H9 (cell line): ENCODE measurements at regions not wholly inside any gene's neighbourhood (a gene's known extent, or its start where the extent isn't known, plus 50 kb on each side); places are given as distances from the start of the nearest gene placed in this dataset.

Experiments used
- DNase-seq: peaks from one replicate; pipeline ENCODE4 v3.0.0-alpha.2; 2017
- H2AFZ ChIP-seq: one replicate; pipeline ENCODE4 v1.6.1; 2013; ENCODE audit warnings: mild to moderate bottlenecking, low read length, control low read depth, moderate library complexity
- H2AK5ac ChIP-seq: 2 replicates; pipeline ENCODE4 v1.6.1; 2013; ENCODE audit warnings: low read length, control low read depth, mixed read lengths; ENCODE audit not compliant: insufficient read length
- H2BK120ac ChIP-seq: one replicate; pipeline ENCODE4 v1.6.1; 2013; ENCODE audit warnings: low read depth, mild to moderate bottlenecking, low read length, control low read depth, inconsistent platforms; ENCODE audit not compliant: poor library complexity, severe bottlenecking
- H2BK12ac ChIP-seq: 2 replicates; pipeline ENCODE4 v1.6.1; 2013; ENCODE audit warnings: low read length, control low read depth, mixed read lengths, low read depth; ENCODE audit not compliant: insufficient read length
- H2BK15ac ChIP-seq: 2 replicates; pipeline ENCODE4 v1.6.1; 2013; ENCODE audit warnings: low read depth, low read length, control low read depth
- H2BK20ac ChIP-seq: one replicate; pipeline ENCODE4 v1.6.1; 2013; ENCODE audit warnings: low read depth, mild to moderate bottlenecking, low read length, control low read depth, inconsistent platforms; ENCODE audit not compliant: poor library complexity, severe bottlenecking
- H2BK5ac ChIP-seq: 2 replicates; pipeline ENCODE4 v1.6.1; 2013; ENCODE audit warnings: low read length, control low read depth, mixed read lengths; ENCODE audit not compliant: insufficient read length
- H3K14ac ChIP-seq: 2 replicates; pipeline ENCODE4 v1.6.1; 2013; ENCODE audit warnings: low read length, control low read depth; ENCODE audit not compliant: insufficient read depth
- H3K18ac ChIP-seq: 2 replicates; pipeline ENCODE4 v1.6.1; 2013; ENCODE audit warnings: low read depth, mild to moderate bottlenecking, mixed read lengths, low read length, control low read depth; ENCODE audit not compliant: insufficient read length
- H3K23ac ChIP-seq: 2 replicates; pipeline ENCODE4 v1.6.1; 2013; ENCODE audit warnings: low read length, control low read depth, mixed read lengths, low read depth; ENCODE audit not compliant: insufficient read length
- H3K23me2 ChIP-seq: 2 replicates; pipeline ENCODE4 v1.6.1; 2013; ENCODE audit warnings: low read depth, mild to moderate bottlenecking, mixed read lengths, low read length, control low read depth; ENCODE audit not compliant: insufficient read length, poor library complexity, severe bottlenecking
- H3K27ac ChIP-seq: 2 replicates; pipeline ENCODE4 v1.5.1; 2013; ENCODE audit warnings: low read length, control low read depth, mixed read lengths, low read depth; ENCODE audit not compliant: insufficient read length
- H3K27me3 ChIP-seq: 2 replicates; pipeline ENCODE4 v1.6.1; 2013; ENCODE audit warnings: low read length, control low read depth, inconsistent platforms; ENCODE audit not compliant: insufficient read depth
- H3K4ac ChIP-seq: 2 replicates; pipeline ENCODE4 v1.6.1; 2013; ENCODE audit warnings: low read depth, mild to moderate bottlenecking, control low read depth, inconsistent platforms, low read length, moderate library complexity
- H3K4me1 ChIP-seq: 2 replicates; pipeline ENCODE4 v1.6.1; 2013; ENCODE audit warnings: low read length, control low read depth, inconsistent platforms; ENCODE audit not compliant: insufficient read depth
- H3K4me2 ChIP-seq: 2 replicates; pipeline ENCODE4 v1.6.1; 2013; ENCODE audit warnings: low read length, control low read depth, mixed read lengths; ENCODE audit not compliant: insufficient read length, insufficient read depth
- H3K56ac ChIP-seq: 2 replicates; pipeline ENCODE4 v1.6.1; 2013; ENCODE audit warnings: low read depth, mild to moderate bottlenecking, mixed read lengths, low read length, control low read depth; ENCODE audit not compliant: insufficient read length
- H3K79me1 ChIP-seq: 2 replicates; pipeline ENCODE4 v1.6.1; 2013; ENCODE audit warnings: low read depth, mild to moderate bottlenecking, moderate library complexity, low read length, control low read depth, inconsistent platforms; ENCODE audit not compliant: insufficient read depth, poor library complexity, severe bottlenecking
- H3K79me2 ChIP-seq: 2 replicates; pipeline ENCODE4 v1.6.1; 2013; ENCODE audit warnings: low read length, control low read depth, inconsistent platforms; ENCODE audit not compliant: insufficient read depth
- H3K9ac ChIP-seq: 2 replicates; pipeline ENCODE4 v1.6.1; 2013; ENCODE audit warnings: low read length, control low read depth, mixed read lengths; ENCODE audit not compliant: insufficient read length; ENCODE audit errors: extremely low read depth
- H3K9me3 ChIP-seq: one replicate; pipeline ENCODE4 v1.6.1; 2013; ENCODE audit warnings: low read depth, low read length, inconsistent platforms; ENCODE audit not compliant: control insufficient read depth
- H3T11ph ChIP-seq: one replicate; pipeline ENCODE4 v1.6.1; 2013; ENCODE audit warnings: mild to moderate bottlenecking, low read length, control low read depth, inconsistent platforms
- H4K20me1 ChIP-seq: one replicate; pipeline ENCODE4 v1.6.1; 2013; ENCODE audit not compliant: control insufficient read depth, insufficient read length, insufficient read depth
- H4K5ac ChIP-seq: 2 replicates; pipeline ENCODE4 v1.6.1; 2013; ENCODE audit warnings: low read depth, mild to moderate bottlenecking, mixed read lengths, low read length, control low read depth; ENCODE audit not compliant: insufficient read length
- H4K8ac ChIP-seq: replicated peaks from 2 replicates; pipeline ENCODE4 v1.6.1; 2013; ENCODE audit warnings: low read length, control low read depth, mixed read lengths, low read depth; ENCODE audit not compliant: insufficient read length
- H4K91ac ChIP-seq: 2 replicates; pipeline ENCODE4 v1.6.1; 2013; ENCODE audit warnings: low read depth, mild to moderate bottlenecking, moderate library complexity, mixed read lengths, low read length, control low read depth; ENCODE audit not compliant: insufficient read length
- H3K27ac Mint-ChIP-seq, 3 experiments: 2 replicates in 2 of 3; 3 replicates in 1 of 3; pipeline ENCODE4 v1.8.0; 2020 to 2021; ENCODE audit warnings: mixed read lengths in 3 of 3, mild to moderate bottlenecking in 1 of 3, moderate library complexity in 1 of 3
- H3K27me3 Mint-ChIP-seq: 2 replicates; pipeline ENCODE4 v1.8.0; 2021; ENCODE audit warnings: low read depth, mild to moderate bottlenecking, moderate library complexity, mixed read lengths
- H3K36me3 Mint-ChIP-seq, 3 experiments: 2 replicates in 2 of 3; 3 replicates in 1 of 3; pipeline ENCODE4 v1.8.0; 2020 to 2021; ENCODE audit warnings: low read depth in 3 of 3, mixed read lengths in 3 of 3; ENCODE audit not compliant: insufficient read depth in 1 of 3
- H3K4me1 Mint-ChIP-seq, 2 experiments: 2 replicates each; pipeline ENCODE4 v1.8.0; 2020; ENCODE audit warnings: mixed read lengths in 2 of 2
- H3K4me3 Mint-ChIP-seq, 2 experiments: 2 replicates in 1 of 2; 3 replicates in 1 of 2; pipeline ENCODE4 v1.8.0; 2020 to 2021; ENCODE audit warnings: mild to moderate bottlenecking in 2 of 2, mixed read lengths in 2 of 2, moderate library complexity in 1 of 2
- H3K9me3 Mint-ChIP-seq, 2 experiments: 2 replicates in 1 of 2; 3 replicates in 1 of 2; pipeline ENCODE4 v1.8.0; 2020; ENCODE audit warnings: mild to moderate bottlenecking in 2 of 2, mixed read lengths in 2 of 2, moderate library complexity in 1 of 2
- CTCF ChIP-seq: fragments of 200-600 bp; sonication (generic); conservative IDR thresholded peaks from 3 replicates; pipeline ENCODE4 v1.8.0; 2021; ENCODE audit warnings: antibody characterized with exemption, mild to moderate bottlenecking
- WGBS: extraction: QIAGEN DNeasy Blood & Tissue Kit; methylation state at CpG from one replicate; pipeline ENCODE4 v1.1.7; 2013; ENCODE audit warnings: missing lambda C conversion rate, low lambda C conversion rate, mixed read lengths; ENCODE audit not compliant: insufficient read length; ENCODE audit errors: extremely low coverage; 5-methylcytosine and 5-hydroxymethylcytosine counted together

- Histone ChIP-seq H3K14ac (no peak overlapping the region), H2BK20ac (no peak overlapping the region), H2BK12ac (no peak overlapping the region), H3K9ac (no peak overlapping the region), H2BK5ac (no peak overlapping the region), H3K4me2 (no peak overlapping the region), H4K8ac (no peak overlapping the region), H2AFZ (no peak overlapping the region), H2AK5ac (no peak overlapping the region), H3K18ac (no peak overlapping the region), H3K4me1 (no peaks in the 10 kb centered on the region), H3K23ac (no peak overlapping the region), H3K79me1 (no peaks in the 10 kb centered on the region), H3K27ac (no peak overlapping the region), H2BK120ac (no peak overlapping the region), H3K79me2 (no peaks in the 10 kb centered on the region), H4K91ac (no peak overlapping the region), H2BK15ac (no peak overlapping the region), H3T11ph (no peak overlapping the region), H4K5ac (no peak overlapping the region), H4K20me1 (no peaks in the 10 kb centered on the region), H3K9me3 (no peaks in the 10 kb centered on the region), H3K56ac (no peak overlapping the region), H3K23me2 (no peaks in the 10 kb centered on the region), H3K4ac (no peak overlapping the region), H3K27me3 (no peaks in the 10 kb centered on the region)
- Mint-ChIP-seq H3K4me3 (no peak overlapping the region), H3K9me3 (no peaks in the 10 kb centered on the region), H3K4me1 (no peaks in the 10 kb centered on the region), H3K27ac (no peak overlapping the region), H3K36me3 (no peaks in the 10 kb centered on the region), H3K27me3 (peaks cover 2% of the 10 kb centered on the region; the same call in 1 of the 2 replicates)
- no peak for DNase-seq
- TF ChIP-seq CTCF: no peak
- WGBS: no CpG with 5 or more reads among the region's 1 CpG
Observed at GRCh38 chr11:109706945-109707344, 285.0 kb downstream of the C11orf87 start.
